Tibial artery (tissue), 4 donors: ENCODE measurements at regions not wholly inside any gene's neighbourhood (a gene's known extent, or its start where the extent isn't known, plus 50 kb on each side); places are given as distances from the start of the nearest gene placed in this dataset.
A peak's percentile ranks its signal among the peaks of the same experiment; 100 is the strongest.

Source experiments
- DNase-seq, 2 donors: peaks; one replicate each; pipeline ENCODE4 v3.0.0-alpha.2; 2019
- H3K27ac ChIP-seq, 2 donors: fragments of 200-600 bp; sonication (generic) in 1 of 2; 1 replicate in 1 of 2; 2 replicates in 1 of 2; pipeline ENCODE4 v1.5.1; 2018 to 2019; ENCODE audit warnings: mild to moderate bottlenecking in 1 of 2
- H3K27me3 ChIP-seq, 2 donors: fragments of 200-600 bp; sonication (generic) in 1 of 2; one replicate each; pipeline versions ENCODE4 v1.5.1 to v1.6.0; 2016 to 2019
- H3K36me3 ChIP-seq, 3 donors: fragments of 200-600 bp; sonication (generic) in 2 of 3; one replicate each; pipeline ENCODE4 v1.5.1; 2016 to 2019; ENCODE audit warnings: mild to moderate bottlenecking in 2 of 3
- H3K4me1 ChIP-seq, 4 donors: fragments of 200-600 bp; sonication (generic) in 2 of 4; 1 replicate in 3 of 4; 2 replicates in 1 of 4; pipeline ENCODE4 v1.5.1; 2016 to 2019
- H3K4me3 ChIP-seq, 2 donors: fragments of 200-600 bp; sonication (generic) in 1 of 2; 1 replicate in 1 of 2; 2 replicates in 1 of 2; pipeline ENCODE4 v1.5.1; 2018 to 2019; ENCODE audit warnings: mild to moderate bottlenecking in 2 of 2
- H3K9me3 ChIP-seq, 3 donors: fragments of 200-600 bp; sonication (generic) in 1 of 3; one replicate each; pipeline ENCODE4 v1.5.1; 2016 to 2019
- intact Hi-C: fragments of 100-400 bp; cut with DNase I; formaldehyde crosslinking; loops from one replicate; pipeline ENCODE4 v1.15.0; 2023; ENCODE audit warnings: low total_unique reads
- TF ChIP-seq, protein P1 (sequence below), 2 experiments: fragments of 200-600 bp in 1 of 2; fragments of 450-650 bp in 1 of 2; IDR thresholded peaks; one replicate each; pipeline ENCODE4 v1.5.1; 2017 to 2019; ENCODE audit warnings: antibody characterized with exemption in 2 of 2, mild to moderate bottlenecking in 1 of 2, moderate library complexity in 1 of 2

GRCh38 chr19:31560086-31561060, 211.1 kb upstream of the TSHZ3 start:
- Histone ChIP-seq H3K27ac (no peak overlapping the region), H3K36me3 (no peaks in the 10 kb centered on the region), H3K4me3 (no peak overlapping the region), H3K4me1 (no peaks in the 10 kb centered on the region), H3K9me3 (peaks cover 0 to 8% (median 0%) of the 10 kb centered on the region in 3 donors), H3K27me3 (peaks cover 0 to 7% of the 10 kb centered on the region in 2 donors)
- TF ChIP-seq, protein P1, sequence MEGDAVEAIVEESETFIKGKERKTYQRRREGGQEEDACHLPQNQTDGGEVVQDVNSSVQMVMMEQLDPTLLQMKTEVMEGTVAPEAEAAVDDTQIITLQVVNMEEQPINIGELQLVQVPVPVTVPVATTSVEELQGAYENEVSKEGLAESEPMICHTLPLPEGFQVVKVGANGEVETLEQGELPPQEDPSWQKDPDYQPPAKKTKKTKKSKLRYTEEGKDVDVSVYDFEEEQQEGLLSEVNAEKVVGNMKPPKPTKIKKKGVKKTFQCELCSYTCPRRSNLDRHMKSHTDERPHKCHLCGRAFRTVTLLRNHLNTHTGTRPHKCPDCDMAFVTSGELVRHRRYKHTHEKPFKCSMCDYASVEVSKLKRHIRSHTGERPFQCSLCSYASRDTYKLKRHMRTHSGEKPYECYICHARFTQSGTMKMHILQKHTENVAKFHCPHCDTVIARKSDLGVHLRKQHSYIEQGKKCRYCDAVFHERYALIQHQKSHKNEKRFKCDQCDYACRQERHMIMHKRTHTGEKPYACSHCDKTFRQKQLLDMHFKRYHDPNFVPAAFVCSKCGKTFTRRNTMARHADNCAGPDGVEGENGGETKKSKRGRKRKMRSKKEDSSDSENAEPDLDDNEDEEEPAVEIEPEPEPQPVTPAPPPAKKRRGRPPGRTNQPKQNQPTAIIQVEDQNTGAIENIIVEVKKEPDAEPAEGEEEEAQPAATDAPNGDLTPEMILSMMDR (IDR thresholded peaks at IDR 0.05) = no peak
- DNase-seq = no peak
- intact Hi-C loops = no loop called here

- Histone ChIP-seq H3K36me3 (no peaks in the 10 kb centered on the region), H3K4me3 (no peak overlapping the region), H3K9me3 (peaks cover 0 to 8% (median 0%) of the 10 kb centered on the region in 3 donors), H3K27ac (no peak overlapping the region), H3K4me1 (no peaks in the 10 kb centered on the region), H3K27me3 (peaks cover 0 to 7% of the 10 kb centered on the region in 2 donors)
- intact Hi-C loops = no loop called here
- TF ChIP-seq, protein P1 (IDR thresholded peaks at IDR 0.05) = no peak
- no peak for DNase-seq
Observed at GRCh38 chr19:31562966-31563612, 213.9 kb upstream of the TSHZ3 start.

DNA sequence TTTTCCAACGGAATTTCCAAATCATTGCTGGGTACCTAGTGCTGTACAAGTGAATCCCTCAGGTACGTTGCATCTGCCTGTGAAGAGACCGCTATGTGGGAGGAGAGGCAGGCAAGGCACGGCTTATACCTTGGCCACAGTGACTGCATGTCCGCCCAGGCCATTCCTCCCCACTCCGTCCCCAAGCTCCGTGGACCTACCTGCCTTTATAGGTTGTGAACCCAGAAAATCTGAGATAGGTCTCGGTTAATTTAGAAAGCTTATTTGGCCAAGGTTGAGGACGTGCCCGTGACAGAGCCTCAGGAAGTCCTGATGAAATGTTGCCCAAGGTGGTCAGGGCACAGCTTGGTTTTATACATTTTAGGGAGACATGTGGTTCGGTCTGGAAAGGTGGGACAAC, 218.5 kb upstream of the TSHZ3 start:
- intact Hi-C loops = no loop called here
- H3K9me3 ChIP-seq = no peaks in the 10 kb centered on the region
- H3K4me1 ChIP-seq = no peaks in the 10 kb centered on the region
- no peak overlapping the region for H3K4me3 ChIP-seq
- H3K36me3 ChIP-seq = no peaks in the 10 kb centered on the region
- peak in 1 of 2 donors; percentile 53 for DNase-seq
- peaks cover 0 to 7% of the 10 kb centered on the region in 2 donors for H3K27me3 ChIP-seq
- TF ChIP-seq, protein P1 (IDR thresholded peaks at IDR 0.05) = no peak
- no peak overlapping the region for H3K27ac ChIP-seq

DNA sequence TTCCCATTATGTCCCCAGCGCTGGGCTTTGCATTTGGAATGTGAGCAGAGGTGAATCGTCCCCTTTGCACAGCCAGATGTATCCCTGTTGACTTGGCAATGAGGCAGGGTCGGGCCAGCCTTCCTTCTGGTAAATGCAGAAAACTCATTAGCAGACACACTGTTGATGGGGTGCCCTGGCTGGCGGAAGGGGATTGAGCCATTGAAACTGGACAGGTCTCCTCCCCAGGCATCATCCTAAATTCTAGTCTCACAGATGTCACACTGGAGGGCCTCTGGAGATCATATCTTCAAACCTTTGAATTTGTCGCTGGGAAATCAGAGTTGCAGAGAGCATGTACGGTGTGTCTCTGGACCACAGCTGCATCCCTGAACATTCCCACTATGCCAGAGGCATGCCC, 219.5 kb upstream of the TSHZ3 start:
- Histone ChIP-seq H3K4me3 (no peak overlapping the region), H3K9me3 (no peaks in the 10 kb centered on the region), H3K27ac (no peak overlapping the region), H3K4me1 (no peaks in the 10 kb centered on the region), H3K36me3 (no peaks in the 10 kb centered on the region), H3K27me3 (peaks cover 0 to 7% of the 10 kb centered on the region in 2 donors)
- TF ChIP-seq, protein P1 (IDR thresholded peaks at IDR 0.05) = no peak
- DNase-seq = peak in 1 of 2 donors; percentile 38
- intact Hi-C loops = no loop called here

DNA sequence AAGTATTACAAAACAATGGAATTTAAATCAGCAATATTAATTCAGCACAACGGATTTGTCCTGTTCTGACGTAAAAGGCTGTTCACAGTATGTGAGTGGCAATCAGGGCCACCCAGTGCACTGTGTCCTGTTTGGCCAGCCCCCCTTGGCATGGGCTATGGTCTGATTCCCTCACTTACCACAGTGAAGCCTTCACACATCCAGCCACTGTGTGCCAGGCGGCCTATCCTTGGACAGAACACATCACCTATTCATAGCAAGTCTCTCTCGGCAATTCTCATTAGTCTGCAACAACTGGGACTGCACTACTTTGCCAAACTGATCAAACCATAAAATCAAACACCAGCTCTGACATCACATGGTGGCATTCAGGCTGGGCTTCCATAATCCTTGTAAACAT, 221.5 kb upstream of the TSHZ3 start:
- H3K36me3 ChIP-seq = no peaks in the 10 kb centered on the region
- H3K9me3 ChIP-seq = no peaks in the 10 kb centered on the region
- peak in 1 of 2 donors; percentile 40 for DNase-seq
- TF ChIP-seq, protein P1 (IDR thresholded peaks at IDR 0.05) = no peak
- no peaks in the 10 kb centered on the region for H3K4me1 ChIP-seq
- H3K27me3 ChIP-seq = no peaks in the 10 kb centered on the region
- intact Hi-C loops = no loop called here
- H3K27ac ChIP-seq = no peak overlapping the region
- no peak overlapping the region for H3K4me3 ChIP-seq
